ENCODE measurements at regions not wholly inside any gene's neighbourhood (a gene's known extent, or its start where the extent isn't known, plus 50 kb on each side); places are given as distances from the start of the nearest gene placed in this dataset.

- TF ChIP-seq CTCF (IDR thresholded peaks at IDR 0.05): no peak
- TF ChIP-seq MAZ (IDR thresholded peaks at IDR 0.05; ENCODE audit: borderline replicate concordance, low read depth, low read length): no peak
- no peak for TF ChIP-seq RFX5 (IDR thresholded peaks at IDR 0.05)
- TF ChIP-seq CHD2 (IDR thresholded peaks at IDR 0.05; ENCODE audit: low read length, partially characterized antibody): no peak
- no peak for TF ChIP-seq HDAC2 (IDR thresholded peaks at IDR 0.05)
- no peak for TF ChIP-seq JUNB (IDR thresholded peaks at IDR 0.05)
- no peak for TF ChIP-seq MAX (IDR thresholded peaks at IDR 0.05)
- TF ChIP-seq, protein P1, sequence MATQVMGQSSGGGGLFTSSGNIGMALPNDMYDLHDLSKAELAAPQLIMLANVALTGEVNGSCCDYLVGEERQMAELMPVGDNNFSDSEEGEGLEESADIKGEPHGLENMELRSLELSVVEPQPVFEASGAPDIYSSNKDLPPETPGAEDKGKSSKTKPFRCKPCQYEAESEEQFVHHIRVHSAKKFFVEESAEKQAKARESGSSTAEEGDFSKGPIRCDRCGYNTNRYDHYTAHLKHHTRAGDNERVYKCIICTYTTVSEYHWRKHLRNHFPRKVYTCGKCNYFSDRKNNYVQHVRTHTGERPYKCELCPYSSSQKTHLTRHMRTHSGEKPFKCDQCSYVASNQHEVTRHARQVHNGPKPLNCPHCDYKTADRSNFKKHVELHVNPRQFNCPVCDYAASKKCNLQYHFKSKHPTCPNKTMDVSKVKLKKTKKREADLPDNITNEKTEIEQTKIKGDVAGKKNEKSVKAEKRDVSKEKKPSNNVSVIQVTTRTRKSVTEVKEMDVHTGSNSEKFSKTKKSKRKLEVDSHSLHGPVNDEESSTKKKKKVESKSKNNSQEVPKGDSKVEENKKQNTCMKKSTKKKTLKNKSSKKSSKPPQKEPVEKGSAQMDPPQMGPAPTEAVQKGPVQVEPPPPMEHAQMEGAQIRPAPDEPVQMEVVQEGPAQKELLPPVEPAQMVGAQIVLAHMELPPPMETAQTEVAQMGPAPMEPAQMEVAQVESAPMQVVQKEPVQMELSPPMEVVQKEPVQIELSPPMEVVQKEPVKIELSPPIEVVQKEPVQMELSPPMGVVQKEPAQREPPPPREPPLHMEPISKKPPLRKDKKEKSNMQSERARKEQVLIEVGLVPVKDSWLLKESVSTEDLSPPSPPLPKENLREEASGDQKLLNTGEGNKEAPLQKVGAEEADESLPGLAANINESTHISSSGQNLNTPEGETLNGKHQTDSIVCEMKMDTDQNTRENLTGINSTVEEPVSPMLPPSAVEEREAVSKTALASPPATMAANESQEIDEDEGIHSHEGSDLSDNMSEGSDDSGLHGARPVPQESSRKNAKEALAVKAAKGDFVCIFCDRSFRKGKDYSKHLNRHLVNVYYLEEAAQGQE (IDR thresholded peaks at IDR 0.05): no peak
- no peak for TF ChIP-seq BHLHE40 (IDR thresholded peaks at IDR 0.05; ENCODE audit: low read depth, low read length)
- no peak for TF ChIP-seq USF2 (IDR thresholded peaks at IDR 0.05)
- TF ChIP-seq, protein P2, sequence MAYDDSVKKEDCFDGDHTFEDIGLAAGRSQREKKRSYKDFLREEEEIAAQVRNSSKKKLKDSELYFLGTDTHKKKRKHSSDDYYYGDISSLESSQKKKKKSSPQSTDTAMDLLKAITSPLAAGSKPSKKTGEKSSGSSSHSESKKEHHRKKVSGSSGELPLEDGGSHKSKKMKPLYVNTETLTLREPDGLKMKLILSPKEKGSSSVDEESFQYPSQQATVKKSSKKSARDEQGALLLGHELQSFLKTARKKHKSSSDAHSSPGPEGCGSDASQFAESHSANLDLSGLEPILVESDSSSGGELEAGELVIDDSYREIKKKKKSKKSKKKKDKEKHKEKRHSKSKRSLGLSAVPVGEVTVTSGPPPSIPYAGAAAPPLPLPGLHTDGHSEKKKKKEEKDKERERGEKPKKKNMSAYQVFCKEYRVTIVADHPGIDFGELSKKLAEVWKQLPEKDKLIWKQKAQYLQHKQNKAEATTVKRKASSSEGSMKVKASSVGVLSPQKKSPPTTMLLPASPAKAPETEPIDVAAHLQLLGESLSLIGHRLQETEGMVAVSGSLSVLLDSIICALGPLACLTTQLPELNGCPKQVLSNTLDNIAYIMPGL (CRISPR knock-in tag; IDR thresholded peaks at IDR 0.05; ENCODE audit: borderline replicate concordance): no peak
- TF ChIP-seq, protein P3, sequence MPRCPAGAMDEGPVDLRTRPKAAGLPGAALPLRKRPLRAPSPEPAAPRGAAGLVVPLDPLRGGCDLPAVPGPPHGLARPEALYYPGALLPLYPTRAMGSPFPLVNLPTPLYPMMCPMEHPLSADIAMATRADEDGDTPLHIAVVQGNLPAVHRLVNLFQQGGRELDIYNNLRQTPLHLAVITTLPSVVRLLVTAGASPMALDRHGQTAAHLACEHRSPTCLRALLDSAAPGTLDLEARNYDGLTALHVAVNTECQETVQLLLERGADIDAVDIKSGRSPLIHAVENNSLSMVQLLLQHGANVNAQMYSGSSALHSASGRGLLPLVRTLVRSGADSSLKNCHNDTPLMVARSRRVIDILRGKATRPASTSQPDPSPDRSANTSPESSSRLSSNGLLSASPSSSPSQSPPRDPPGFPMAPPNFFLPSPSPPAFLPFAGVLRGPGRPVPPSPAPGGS (IDR thresholded peaks at IDR 0.05): no peak
- TF ChIP-seq POLR2A (IDR thresholded peaks at IDR 0.05; ENCODE audit: low read length): no peak
- TF ChIP-seq EHMT2 (IDR thresholded peaks at IDR 0.05; ENCODE audit: low read depth): no peak
Observed at GRCh38 chr2:157159221-157159934, 98.1 kb upstream of the GALNT5 start.

All from A549 (cell line).